Neural crest cell (in vitro differentiated cells): ENCODE measurements at regions not wholly inside any gene's neighbourhood (a gene's known extent, or its start where the extent isn't known, plus 50 kb on each side); places are given as distances from the start of the nearest gene placed in this dataset.

ENCODE experiments used
- DNase-seq: peaks from one replicate; pipeline ENCODE4 v3.0.0; 2021; ENCODE audit warnings: low read depth, mixed read lengths, low spot score
- H3K27ac Mint-ChIP-seq: one replicate; pipeline ENCODE4 v1.8.0; 2021; ENCODE audit warnings: mild to moderate bottlenecking, mixed read lengths; ENCODE audit not compliant: unreplicated experiment
- H3K27me3 Mint-ChIP-seq: 2 replicates; pipeline ENCODE4 v1.8.0; 2021; ENCODE audit warnings: low read depth, mild to moderate bottlenecking, mixed read lengths
- H3K36me3 Mint-ChIP-seq: 2 replicates; pipeline ENCODE4 v1.8.0; 2021; ENCODE audit warnings: low read depth, mild to moderate bottlenecking, mixed read lengths
- H3K4me1 Mint-ChIP-seq: 2 replicates; pipeline ENCODE4 v1.8.0; 2021; ENCODE audit warnings: mixed read lengths
- H3K4me3 Mint-ChIP-seq: one replicate; pipeline ENCODE4 v1.8.0; 2021; ENCODE audit warnings: mild to moderate bottlenecking, mixed read lengths
- H3K9me3 Mint-ChIP-seq: 2 replicates; pipeline ENCODE4 v1.8.0; 2021; ENCODE audit warnings: mixed read lengths
- TF ChIP-seq, protein P1 (sequence below): fragments of 200-600 bp; sonication (generic); conservative IDR thresholded peaks from 2 replicates; pipeline ENCODE4 v1.5.0; 2021; ENCODE audit warnings: antibody characterized with exemption, mild to moderate bottlenecking

- Mint-ChIP-seq H3K4me1 (peaks cover 18% of the 10 kb centered on the region), H3K4me3 (no peak overlapping the region), H3K36me3 (peaks cover 5% of the 10 kb centered on the region), H3K27ac (no peak overlapping the region), H3K9me3 (peaks cover 7% of the 10 kb centered on the region), H3K27me3 (peaks cover 14% of the 10 kb centered on the region)
- TF ChIP-seq, protein P1, sequence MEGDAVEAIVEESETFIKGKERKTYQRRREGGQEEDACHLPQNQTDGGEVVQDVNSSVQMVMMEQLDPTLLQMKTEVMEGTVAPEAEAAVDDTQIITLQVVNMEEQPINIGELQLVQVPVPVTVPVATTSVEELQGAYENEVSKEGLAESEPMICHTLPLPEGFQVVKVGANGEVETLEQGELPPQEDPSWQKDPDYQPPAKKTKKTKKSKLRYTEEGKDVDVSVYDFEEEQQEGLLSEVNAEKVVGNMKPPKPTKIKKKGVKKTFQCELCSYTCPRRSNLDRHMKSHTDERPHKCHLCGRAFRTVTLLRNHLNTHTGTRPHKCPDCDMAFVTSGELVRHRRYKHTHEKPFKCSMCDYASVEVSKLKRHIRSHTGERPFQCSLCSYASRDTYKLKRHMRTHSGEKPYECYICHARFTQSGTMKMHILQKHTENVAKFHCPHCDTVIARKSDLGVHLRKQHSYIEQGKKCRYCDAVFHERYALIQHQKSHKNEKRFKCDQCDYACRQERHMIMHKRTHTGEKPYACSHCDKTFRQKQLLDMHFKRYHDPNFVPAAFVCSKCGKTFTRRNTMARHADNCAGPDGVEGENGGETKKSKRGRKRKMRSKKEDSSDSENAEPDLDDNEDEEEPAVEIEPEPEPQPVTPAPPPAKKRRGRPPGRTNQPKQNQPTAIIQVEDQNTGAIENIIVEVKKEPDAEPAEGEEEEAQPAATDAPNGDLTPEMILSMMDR = no peak
- DNase-seq = no peak
Observed at GRCh38 chr6:9461188-9461587, 953.7 kb downstream of the TFAP2A start.

DNA sequence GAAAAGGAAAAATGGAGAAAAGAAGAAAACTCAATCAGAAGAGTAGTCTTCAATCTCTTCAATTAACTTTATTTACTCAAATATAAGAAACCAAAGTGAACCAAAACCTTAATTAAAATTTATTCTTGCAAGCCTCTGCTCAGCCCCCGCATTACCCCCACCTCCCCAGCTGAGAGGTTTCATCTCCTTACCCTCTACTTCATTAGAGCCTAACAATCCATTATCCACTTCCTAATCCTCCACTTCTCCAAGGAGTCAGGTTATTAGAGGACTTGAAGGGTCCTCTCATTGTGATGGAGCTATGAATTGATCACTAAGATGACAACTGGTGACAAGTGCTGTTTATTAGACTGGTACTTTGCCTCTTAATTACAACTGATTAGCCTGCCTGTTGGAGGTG, 956.5 kb downstream of the TFAP2A start:
- Mint-ChIP-seq H3K36me3 (peaks cover 5% of the 10 kb centered on the region), H3K27me3 (peaks cover 12% of the 10 kb centered on the region), H3K27ac (no peak overlapping the region), H3K9me3 (peaks cover 4% of the 10 kb centered on the region), H3K4me3 (no peak overlapping the region), H3K4me1 (peaks cover 33% of the 10 kb centered on the region)
- no peak for DNase-seq
- TF ChIP-seq, protein P1 = no peak

- peaks cover 12% of the 10 kb centered on the region for H3K27me3 Mint-ChIP-seq
- peak overlapping the region; percentile 91 for H3K27ac Mint-ChIP-seq
- H3K4me1 Mint-ChIP-seq = peaks cover 36% of the 10 kb centered on the region
- TF ChIP-seq, protein P1 = no peak
- H3K36me3 Mint-ChIP-seq = peaks cover 2% of the 10 kb centered on the region
- peaks cover 2% of the 10 kb centered on the region for H3K9me3 Mint-ChIP-seq
- peak; percentile 30 for DNase-seq
- H3K4me3 Mint-ChIP-seq = peak overlapping the region; percentile 74
Observed at GRCh38 chr6:9455864-9456658, 958.8 kb downstream of the TFAP2A start.

DNA sequence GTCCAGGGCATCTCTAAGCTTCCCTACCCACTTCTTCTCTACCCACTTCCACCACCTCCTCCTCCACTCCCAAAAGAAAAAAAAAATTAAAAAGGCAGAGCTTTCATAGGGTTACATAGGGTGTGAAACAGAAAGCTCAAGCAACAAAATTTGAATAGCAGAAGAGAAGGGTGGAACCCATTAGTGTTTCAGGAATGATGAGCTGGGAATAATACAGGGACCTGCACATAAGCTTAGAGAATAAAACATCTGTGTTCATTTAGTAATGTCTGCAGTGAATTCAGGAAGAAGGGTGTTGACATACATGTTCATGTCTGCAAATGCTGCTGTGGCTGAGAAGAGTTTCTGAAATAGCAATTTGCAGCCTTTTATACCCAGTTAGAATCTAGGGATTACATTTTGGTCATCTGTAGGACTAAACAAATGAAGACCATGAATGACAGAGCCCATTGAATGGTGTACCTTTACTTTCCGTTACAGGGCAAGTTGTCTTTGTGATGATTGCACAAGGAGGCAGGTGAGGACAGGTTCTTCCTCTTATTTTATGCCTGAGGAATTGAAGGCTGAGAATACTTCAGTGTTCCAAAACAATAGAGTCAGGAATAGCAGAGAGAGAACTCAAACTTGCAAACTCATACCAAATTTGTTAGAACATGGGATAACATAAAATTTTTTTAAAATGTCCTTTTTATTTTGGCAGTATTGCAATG, 975.1 kb downstream of the TFAP2A start:
- TF ChIP-seq, protein P1 = no peak
- no peak overlapping the region for H3K4me3 Mint-ChIP-seq
- H3K27me3 Mint-ChIP-seq = no peaks in the 10 kb centered on the region
- peaks cover 4% of the 10 kb centered on the region for H3K9me3 Mint-ChIP-seq
- H3K4me1 Mint-ChIP-seq = no peaks in the 10 kb centered on the region
- DNase-seq = no peak
- peaks cover 11% of the 10 kb centered on the region for H3K36me3 Mint-ChIP-seq
- no peak overlapping the region for H3K27ac Mint-ChIP-seq

DNA sequence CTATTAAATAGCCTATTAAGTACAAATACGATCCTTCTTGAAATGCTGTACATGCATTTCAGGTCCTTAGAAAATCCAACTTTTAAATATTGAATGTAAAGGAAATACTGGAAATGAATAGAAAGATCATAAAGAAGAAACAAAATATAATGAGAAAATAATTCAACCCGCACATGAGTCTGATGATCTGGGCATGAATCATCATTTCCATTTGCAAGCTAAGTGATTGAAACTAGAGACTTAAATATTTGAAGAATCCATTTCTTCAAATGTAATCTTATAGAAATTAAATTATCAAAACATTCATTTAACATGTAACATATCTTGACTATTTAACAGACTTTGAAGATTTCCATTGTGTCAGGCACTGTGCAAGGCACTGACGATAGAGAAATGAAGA, 977.0 kb downstream of the TFAP2A start:
- no peak for DNase-seq
- peaks cover 4% of the 10 kb centered on the region for H3K36me3 Mint-ChIP-seq
- H3K27me3 Mint-ChIP-seq = no peaks in the 10 kb centered on the region
- no peaks in the 10 kb centered on the region for H3K9me3 Mint-ChIP-seq
- no peaks in the 10 kb centered on the region for H3K4me1 Mint-ChIP-seq
- no peak overlapping the region for H3K4me3 Mint-ChIP-seq
- H3K27ac Mint-ChIP-seq = no peak overlapping the region
- TF ChIP-seq, protein P1 = no peak
